ENCODE measurements at regions not wholly inside any gene's neighbourhood (a gene's known extent, or its start where the extent isn't known, plus 50 kb on each side); places are given as distances from the start of the nearest gene placed in this dataset.
A peak's percentile ranks its signal among the peaks of the same experiment; 100 is the strongest.

DNA sequence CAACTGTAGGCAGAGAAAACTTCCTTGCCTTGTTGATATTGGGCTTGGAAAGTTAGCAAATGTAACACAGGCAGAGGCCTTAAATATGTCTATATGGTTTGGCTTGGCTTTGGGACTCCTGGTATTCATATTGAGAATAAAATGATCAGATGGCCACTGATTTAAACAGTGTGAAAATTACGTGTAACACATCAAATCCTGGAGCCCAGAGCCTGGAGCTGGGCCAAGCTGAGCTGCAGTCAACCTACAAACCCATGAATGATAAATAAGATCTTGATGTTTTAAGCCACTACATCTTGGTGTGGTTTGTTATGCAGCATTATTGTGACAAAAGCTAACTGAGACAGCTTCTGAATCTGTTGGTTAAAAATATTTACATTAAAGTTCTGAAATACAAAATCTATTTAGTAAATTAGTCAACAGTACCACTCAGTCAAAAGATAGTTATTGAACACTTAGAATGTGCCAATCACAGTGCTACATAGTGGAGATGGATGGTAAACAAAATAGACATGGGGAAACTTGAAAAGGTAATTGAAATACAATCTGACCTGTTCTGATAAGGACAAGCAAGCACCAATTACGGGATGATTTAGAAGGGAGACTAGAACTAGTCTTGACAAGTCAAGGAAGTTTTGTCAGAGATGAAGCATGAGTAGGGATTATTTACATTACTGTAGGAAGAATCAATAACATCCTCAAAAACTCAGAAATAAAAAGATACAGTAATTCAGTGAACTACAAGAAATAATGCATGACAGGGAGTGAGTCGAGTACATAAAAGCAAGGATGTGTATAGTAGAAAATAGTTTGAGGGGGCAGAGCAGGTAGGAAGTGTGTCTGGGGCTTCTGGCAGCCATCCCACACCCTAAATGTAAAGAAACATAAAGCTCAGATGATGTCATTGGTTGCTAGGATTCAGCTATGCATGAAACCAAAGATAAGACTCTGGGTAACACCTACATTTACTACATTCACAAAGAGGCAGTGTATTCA is 157.7 kb downstream of the HNMT start:
- TF ChIP-seq, protein P1, sequence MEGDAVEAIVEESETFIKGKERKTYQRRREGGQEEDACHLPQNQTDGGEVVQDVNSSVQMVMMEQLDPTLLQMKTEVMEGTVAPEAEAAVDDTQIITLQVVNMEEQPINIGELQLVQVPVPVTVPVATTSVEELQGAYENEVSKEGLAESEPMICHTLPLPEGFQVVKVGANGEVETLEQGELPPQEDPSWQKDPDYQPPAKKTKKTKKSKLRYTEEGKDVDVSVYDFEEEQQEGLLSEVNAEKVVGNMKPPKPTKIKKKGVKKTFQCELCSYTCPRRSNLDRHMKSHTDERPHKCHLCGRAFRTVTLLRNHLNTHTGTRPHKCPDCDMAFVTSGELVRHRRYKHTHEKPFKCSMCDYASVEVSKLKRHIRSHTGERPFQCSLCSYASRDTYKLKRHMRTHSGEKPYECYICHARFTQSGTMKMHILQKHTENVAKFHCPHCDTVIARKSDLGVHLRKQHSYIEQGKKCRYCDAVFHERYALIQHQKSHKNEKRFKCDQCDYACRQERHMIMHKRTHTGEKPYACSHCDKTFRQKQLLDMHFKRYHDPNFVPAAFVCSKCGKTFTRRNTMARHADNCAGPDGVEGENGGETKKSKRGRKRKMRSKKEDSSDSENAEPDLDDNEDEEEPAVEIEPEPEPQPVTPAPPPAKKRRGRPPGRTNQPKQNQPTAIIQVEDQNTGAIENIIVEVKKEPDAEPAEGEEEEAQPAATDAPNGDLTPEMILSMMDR (IDR thresholded peaks at IDR 0.05): no peak
- Histone ChIP-seq H3K4me3 (no peak overlapping the region), H3K4me1 (no peaks in the 10 kb centered on the region), H3K27ac (no peak overlapping the region), H3K9me3 (no peaks in the 10 kb centered on the region), H3K27me3 (no peaks in the 10 kb centered on the region), H3K36me3 (no peaks in the 10 kb centered on the region)
- intact Hi-C loops (cut with DNase I): no loop called here
- ATAC-seq: no peak
- no peak for DNase-seq

DNA sequence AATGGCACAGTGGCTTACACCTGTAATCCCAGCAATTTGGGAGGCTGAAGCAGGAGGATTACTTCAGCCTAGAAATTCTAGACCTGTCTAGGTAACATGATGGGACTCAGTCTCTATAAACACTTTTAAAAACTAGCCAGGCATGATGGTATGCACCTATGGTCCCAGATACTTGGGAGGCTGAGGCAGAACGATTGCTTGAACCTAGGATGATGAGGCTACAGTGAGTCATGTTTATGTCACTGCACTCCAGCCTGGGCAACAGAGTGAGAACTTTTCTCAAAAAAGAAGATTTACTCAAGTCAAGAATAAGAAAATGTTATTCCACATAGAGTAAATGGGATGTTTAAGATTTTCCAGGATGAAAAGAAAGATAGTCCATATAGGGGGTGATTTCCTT is 158.6 kb downstream of the HNMT start:
- TF ChIP-seq, protein P1 (IDR thresholded peaks at IDR 0.05): no peak
- no peak for ATAC-seq
- H3K4me1 ChIP-seq: no peaks in the 10 kb centered on the region
- H3K36me3 ChIP-seq: no peaks in the 10 kb centered on the region
- no peak for DNase-seq
- intact Hi-C loops (cut with DNase I): no loop called here
- H3K4me3 ChIP-seq: no peak overlapping the region
- no peaks in the 10 kb centered on the region for H3K9me3 ChIP-seq
- H3K27ac ChIP-seq: no peak overlapping the region
- no peaks in the 10 kb centered on the region for H3K27me3 ChIP-seq

DNA sequence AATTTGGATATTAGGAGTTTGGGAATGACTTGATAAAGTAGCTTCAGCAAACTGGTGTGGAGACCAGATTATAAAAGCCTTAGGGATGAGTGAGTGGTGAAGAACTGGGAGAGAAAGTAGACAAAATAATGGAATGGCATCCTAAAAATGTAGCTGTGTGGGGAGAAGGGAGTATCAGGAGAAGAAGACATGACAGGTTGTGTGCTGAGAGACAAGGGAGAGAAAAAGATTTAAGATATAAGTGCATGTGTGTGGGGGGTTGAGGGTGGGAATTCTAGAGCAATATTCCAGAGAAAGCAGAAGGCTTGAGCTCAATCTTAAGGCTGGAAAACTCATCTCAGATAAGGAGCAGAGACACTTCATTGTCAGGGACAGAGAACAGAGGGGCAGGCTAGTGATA is 159.5 kb downstream of the HNMT start:
- no peaks in the 10 kb centered on the region for H3K9me3 ChIP-seq
- TF ChIP-seq, protein P1 (IDR thresholded peaks at IDR 0.05): no peak
- intact Hi-C loops (cut with DNase I): no loop called here
- ATAC-seq (no peak), DNase-seq (no peak)
- no peaks in the 10 kb centered on the region for H3K36me3 ChIP-seq
- no peak overlapping the region for H3K4me3 ChIP-seq
- no peaks in the 10 kb centered on the region for H3K27me3 ChIP-seq
- no peak overlapping the region for H3K27ac ChIP-seq
- H3K4me1 ChIP-seq: no peaks in the 10 kb centered on the region

DNA sequence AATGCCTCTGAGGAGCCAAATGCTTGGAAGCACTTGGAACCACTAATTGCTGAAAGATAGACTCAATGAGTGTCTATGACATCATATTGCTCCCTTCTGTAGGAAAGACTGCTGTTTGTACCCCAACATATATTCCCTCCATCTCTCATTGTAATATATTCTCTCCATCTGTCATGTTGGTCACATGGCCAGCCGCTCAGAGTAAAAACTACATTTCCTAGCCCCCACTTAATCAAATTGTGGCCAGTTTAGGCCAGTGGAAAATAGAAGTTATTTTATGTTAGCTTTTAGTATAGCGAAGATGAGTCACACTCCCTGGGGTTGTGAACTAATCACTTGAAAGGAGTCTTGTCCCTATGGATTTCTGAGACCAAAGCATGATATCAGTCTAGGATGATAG is 160.2 kb downstream of the HNMT start:
- DNase-seq (no peak), ATAC-seq (no peak)
- Histone ChIP-seq H3K27ac (no peak overlapping the region), H3K36me3 (no peaks in the 10 kb centered on the region), H3K27me3 (no peaks in the 10 kb centered on the region), H3K9me3 (no peaks in the 10 kb centered on the region), H3K4me1 (no peaks in the 10 kb centered on the region), H3K4me3 (no peak overlapping the region)
- TF ChIP-seq, protein P1 (IDR thresholded peaks at IDR 0.05): no peak
- intact Hi-C loops (cut with DNase I): no loop called here

DNA sequence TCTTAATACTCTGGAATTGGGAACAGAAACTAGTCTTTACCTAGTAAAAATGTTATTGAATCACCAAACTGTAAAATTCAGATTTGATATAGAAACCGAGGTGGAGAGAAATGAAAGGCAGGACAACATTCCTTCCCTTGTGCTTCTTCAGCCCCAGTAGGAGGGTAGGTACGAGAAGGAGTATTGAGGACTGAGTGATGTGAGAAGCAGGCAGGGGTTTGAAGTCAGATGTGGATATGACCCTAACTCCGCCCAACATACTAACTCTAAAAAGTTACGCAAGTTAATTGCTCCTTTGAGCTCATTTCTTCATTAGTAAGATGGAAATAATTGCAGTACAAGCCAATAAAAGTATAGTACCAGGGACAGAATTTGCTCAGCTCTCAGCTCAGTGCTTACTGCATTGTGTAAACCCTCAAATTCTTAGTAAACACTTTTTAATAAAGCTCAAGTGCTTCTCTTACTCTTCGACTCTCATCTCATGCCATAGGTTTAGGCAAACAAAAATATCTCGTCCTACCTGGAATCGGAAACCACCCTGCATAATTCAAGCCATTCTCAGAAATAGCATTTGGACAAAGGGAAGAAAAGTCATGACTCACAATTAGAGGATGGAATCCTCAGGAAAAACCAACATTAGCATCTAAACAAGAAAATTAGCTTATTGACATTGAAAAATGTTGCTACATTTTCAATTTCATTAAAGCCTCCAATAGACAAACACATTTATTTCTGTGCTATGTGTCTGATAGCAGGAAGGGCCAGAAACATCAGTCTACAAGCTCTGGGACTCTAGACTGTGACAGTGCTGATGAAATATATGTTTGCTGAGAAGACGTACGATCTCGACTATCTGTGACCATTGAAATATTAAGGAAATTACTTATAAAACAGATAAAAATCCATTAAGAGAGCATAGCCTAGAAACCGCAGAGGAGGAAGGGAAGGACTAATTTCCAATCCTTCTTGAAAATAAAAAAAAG is 161.3 kb downstream of the HNMT start:
- no peaks in the 10 kb centered on the region for H3K4me1 ChIP-seq
- TF ChIP-seq, protein P1 (IDR thresholded peaks at IDR 0.05): no peak
- DNase-seq: no peak
- no peak overlapping the region for H3K4me3 ChIP-seq
- no peaks in the 10 kb centered on the region for H3K27me3 ChIP-seq
- ATAC-seq: peak; percentile 44
- no peak overlapping the region for H3K27ac ChIP-seq
- intact Hi-C loops (cut with DNase I): no loop called here
- no peaks in the 10 kb centered on the region for H3K36me3 ChIP-seq
- no peaks in the 10 kb centered on the region for H3K9me3 ChIP-seq
